ENCODE measurements at regions not wholly inside any gene's neighbourhood (a gene's known extent, or its start where the extent isn't known, plus 50 kb on each side); places are given as distances from the start of the nearest gene placed in this dataset.

- TF ChIP-seq CTCF (conservative IDR thresholded peaks at IDR 0.05 in 1 of 2, IDR thresholded peaks at IDR 0.05 in 1 of 2; ENCODE audit: low read depth in 1 of 2, low read length in 2 of 2) (no peak), EZH2 (IDR thresholded peaks at IDR 0.05; ENCODE audit: low read length, missing control alignments) (no peak)
These were observed 210.1 kb upstream of the LNX1 start for GRCh38 chr4:53801373-53801772.
